GM23338 (cell line): ENCODE measurements at regions not wholly inside any gene's neighbourhood (a gene's known extent, or its start where the extent isn't known, plus 50 kb on each side); places are given as distances from the start of the nearest gene placed in this dataset.

ENCODE experiments used
- ATAC-seq: fragments of 200-7000 bp; cut with Tn5 transposase; 3 replicates; pipeline ENCODE4 v1.9.1; 2020
- DNase-seq: peaks from one replicate; pipeline ENCODE4 v3.0.0-alpha.2; 2015; ENCODE audit warnings: low spot score
- H2AFZ ChIP-seq: fragments of 200-600 bp; sonication (generic); 2 replicates; pipeline ENCODE4 v1.8.0; 2016; ENCODE audit warnings: antibody characterized with exemption, mild to moderate bottlenecking, moderate library complexity
- H3F3A ChIP-seq: fragments of 200-600 bp; sonication (generic); replicated peaks from 2 replicates; pipeline ENCODE4 v1.8.0; 2017; ENCODE audit warnings: antibody characterized with exemption, mixed run types, low read depth
- H3K27ac ChIP-seq: fragments of 200-600 bp; sonication (generic); 2 replicates; pipeline ENCODE4 v1.6.1; 2016; ENCODE audit warnings: low read depth
- H3K27me3 ChIP-seq: fragments of 200-600 bp; sonication (generic); 2 replicates; pipeline ENCODE4 v1.8.0; 2016; ENCODE audit warnings: mild to moderate bottlenecking, mixed run types, moderate library complexity; ENCODE audit not compliant: insufficient read depth
- H3K36me3 ChIP-seq: fragments of 200-600 bp; sonication (generic); 2 replicates; pipeline ENCODE4 v1.8.0; 2016; ENCODE audit warnings: mild to moderate bottlenecking; ENCODE audit not compliant: insufficient read depth
- H3K4me1 ChIP-seq: fragments of 200-600 bp; sonication (generic); 2 replicates; pipeline ENCODE4 v1.8.0; 2016; ENCODE audit warnings: mild to moderate bottlenecking, moderate library complexity; ENCODE audit not compliant: insufficient read depth
- H3K4me2 ChIP-seq: fragments of 200-600 bp; sonication (generic); 2 replicates; pipeline ENCODE4 v1.7.1; 2017; ENCODE audit warnings: mixed run types
- H3K4me3 ChIP-seq: fragments of 200-600 bp; sonication (generic); 2 replicates; pipeline ENCODE4 v1.6.1; 2016; ENCODE audit warnings: mixed run types
- H3K79me2 ChIP-seq: fragments of 200-600 bp; sonication (generic); replicated peaks from 2 replicates; pipeline ENCODE4 v1.8.0; 2017; ENCODE audit warnings: mild to moderate bottlenecking; ENCODE audit not compliant: insufficient read depth
- H3K9me2 ChIP-seq: fragments of 200-600 bp; sonication (generic); 2 replicates; pipeline ENCODE4 v1.8.0; 2017; ENCODE audit not compliant: insufficient read depth
- H4K20me1 ChIP-seq: fragments of 200-600 bp; sonication (generic); replicated peaks from 2 replicates; pipeline ENCODE4 v1.8.0; 2017; ENCODE audit warnings: mild to moderate bottlenecking; ENCODE audit not compliant: insufficient read depth
- H3K27ac Mint-ChIP-seq: 2 replicates; pipeline ENCODE4 v1.8.0; 2020; ENCODE audit warnings: inconsistent platforms, mild to moderate bottlenecking, moderate library complexity, mixed read lengths
- H3K27me3 Mint-ChIP-seq: 3 replicates; pipeline ENCODE4 v1.8.0; 2022; ENCODE audit warnings: low read depth, mild to moderate bottlenecking, moderate library complexity, mixed read lengths, inconsistent platforms; ENCODE audit not compliant: insufficient read depth, poor library complexity
- H3K36me3 Mint-ChIP-seq: 3 replicates; pipeline ENCODE4 v1.8.0; 2021; ENCODE audit warnings: low read depth, mild to moderate bottlenecking, inconsistent platforms, moderate library complexity, mixed read lengths
- H3K4me1 Mint-ChIP-seq: 3 replicates; pipeline ENCODE4 v1.8.0; 2020; ENCODE audit warnings: mild to moderate bottlenecking, inconsistent platforms, mixed read lengths
- H3K4me3 Mint-ChIP-seq: 3 replicates; pipeline ENCODE4 v1.8.0; 2021; ENCODE audit warnings: moderate library complexity, mild to moderate bottlenecking, inconsistent platforms, mixed read lengths
- H3K9me3 Mint-ChIP-seq: 3 replicates; pipeline ENCODE4 v1.8.0; 2020; ENCODE audit warnings: moderate library complexity, mild to moderate bottlenecking, inconsistent platforms, mixed read lengths
- CREB1 ChIP-seq: fragments of 250-450 bp; sonication (Bioruptor Pico); IDR thresholded peaks from 2 replicates; pipeline ENCODE4 v1.5.0; 2020; ENCODE audit warnings: low read depth, mild to moderate bottlenecking, moderate library complexity
- ETS1 ChIP-seq: IDR thresholded peaks from 2 replicates; pipeline ENCODE4 v1.6.1; 2016; ENCODE audit warnings: antibody characterized with exemption
- EZH2 ChIP-seq: fragments of 200-600 bp; sonication (generic); IDR thresholded peaks from one replicate; pipeline ENCODE4 v1.8.0; 2017; ENCODE audit warnings: antibody characterized with exemption, mild to moderate bottlenecking, low read depth; ENCODE audit not compliant: unreplicated experiment
- EZH2phosphoT487 ChIP-seq: fragments of 200-600 bp; sonication (generic); IDR thresholded peaks from one replicate; pipeline ENCODE4 v1.8.1; 2018; ENCODE audit warnings: antibody characterized with exemption; ENCODE audit not compliant: unreplicated experiment
- JUNB ChIP-seq: IDR thresholded peaks from one replicate; pipeline ENCODE4 v1.6.1; 2016; ENCODE audit warnings: antibody characterized with exemption; ENCODE audit not compliant: unreplicated experiment
- NANOG ChIP-seq: IDR thresholded peaks from 2 replicates; pipeline ENCODE4 v1.6.1; 2016; ENCODE audit warnings: antibody characterized with exemption, borderline replicate concordance
- ZNF114 ChIP-seq: fragments of 250-450 bp; sonication (Bioruptor Pico); IDR thresholded peaks from 2 replicates; pipeline ENCODE4 v1.5.0; 2020; ENCODE audit warnings: mild to moderate bottlenecking, moderate library complexity
- ZNF331 ChIP-seq: fragments of 250-450 bp; sonication (Bioruptor Pico); IDR thresholded peaks from 2 replicates; pipeline ENCODE4 v1.5.0; 2020; ENCODE audit warnings: low read depth, mild to moderate bottlenecking, moderate library complexity
- TF ChIP-seq, protein P1 (sequence below), 2 experiments: fragments of 200-600 bp in 1 of 2; sonication (generic) in 1 of 2; conservative IDR thresholded peaks; 2 replicates each; pipeline versions ENCODE4 v1.5.1 to v1.6.1; 2016 to 2017; ENCODE audit warnings: antibody characterized with exemption in 2 of 2, low read depth in 2 of 2, mild to moderate bottlenecking in 2 of 2, moderate library complexity in 1 of 2

DNA sequence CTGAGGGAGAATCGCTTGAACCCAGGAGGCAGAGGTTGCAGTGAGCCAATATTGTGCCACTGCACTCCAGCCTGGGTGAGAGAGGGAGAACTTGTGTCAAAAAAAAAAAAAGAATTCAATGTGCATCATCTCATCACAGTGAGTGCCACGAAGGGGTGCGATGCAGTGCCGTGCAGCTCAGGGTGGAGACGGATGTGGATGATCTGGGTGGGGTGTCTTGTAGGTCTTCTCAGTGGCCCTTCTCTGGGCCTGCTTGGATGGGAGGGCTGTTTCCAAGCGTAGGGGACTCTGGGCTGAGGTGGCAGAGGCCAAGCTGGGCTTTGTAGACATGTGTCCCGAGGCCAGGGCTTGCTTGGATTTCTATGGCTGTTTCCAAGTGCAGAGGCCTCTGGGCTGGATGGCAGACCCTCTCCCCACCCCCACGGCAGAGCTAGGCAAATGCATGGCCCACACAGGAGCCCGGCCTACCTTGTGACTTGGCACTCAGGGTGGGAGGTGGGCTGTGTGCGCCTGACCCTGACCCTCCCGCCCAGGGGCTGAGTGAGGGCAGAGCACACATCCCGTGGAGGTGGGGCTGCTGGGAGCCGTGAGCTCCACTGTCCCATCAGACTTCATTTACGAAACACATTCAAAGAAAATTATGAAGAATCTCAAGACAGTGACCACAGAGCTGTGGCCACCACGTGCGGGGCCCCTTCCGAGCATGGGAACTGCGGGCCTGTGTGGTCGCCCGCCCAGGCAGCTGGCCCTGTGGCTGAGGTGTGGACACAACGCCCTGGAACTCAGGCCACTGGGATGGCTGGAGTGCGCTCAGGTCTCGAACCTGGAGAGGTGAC lies 76.4 kb downstream of the ASB1 start:
- TF ChIP-seq CREB1 (CRISPR knock-in tag) (no peak), ZNF114 (CRISPR knock-in tag) (no peak), EZH2phosphoT487 (no peak), EZH2 (no peak), JUNB (no peak), ETS1 (no peak), ZNF331 (CRISPR knock-in tag) (no peak), NANOG (no peak)
- TF ChIP-seq, protein P1, sequence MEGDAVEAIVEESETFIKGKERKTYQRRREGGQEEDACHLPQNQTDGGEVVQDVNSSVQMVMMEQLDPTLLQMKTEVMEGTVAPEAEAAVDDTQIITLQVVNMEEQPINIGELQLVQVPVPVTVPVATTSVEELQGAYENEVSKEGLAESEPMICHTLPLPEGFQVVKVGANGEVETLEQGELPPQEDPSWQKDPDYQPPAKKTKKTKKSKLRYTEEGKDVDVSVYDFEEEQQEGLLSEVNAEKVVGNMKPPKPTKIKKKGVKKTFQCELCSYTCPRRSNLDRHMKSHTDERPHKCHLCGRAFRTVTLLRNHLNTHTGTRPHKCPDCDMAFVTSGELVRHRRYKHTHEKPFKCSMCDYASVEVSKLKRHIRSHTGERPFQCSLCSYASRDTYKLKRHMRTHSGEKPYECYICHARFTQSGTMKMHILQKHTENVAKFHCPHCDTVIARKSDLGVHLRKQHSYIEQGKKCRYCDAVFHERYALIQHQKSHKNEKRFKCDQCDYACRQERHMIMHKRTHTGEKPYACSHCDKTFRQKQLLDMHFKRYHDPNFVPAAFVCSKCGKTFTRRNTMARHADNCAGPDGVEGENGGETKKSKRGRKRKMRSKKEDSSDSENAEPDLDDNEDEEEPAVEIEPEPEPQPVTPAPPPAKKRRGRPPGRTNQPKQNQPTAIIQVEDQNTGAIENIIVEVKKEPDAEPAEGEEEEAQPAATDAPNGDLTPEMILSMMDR (conservative IDR thresholded peaks at IDR 0.05; ENCODE audit: low read depth in 2 of 2): no peak
- Histone ChIP-seq H3K36me3 (no peaks in the 10 kb centered on the region), H3K4me1 (no peaks in the 10 kb centered on the region), H3F3A (no peaks in the 10 kb centered on the region), H3K4me3 (no peak overlapping the region), H4K20me1 (no peaks in the 10 kb centered on the region), H3K27ac (no peak overlapping the region), H3K27me3 (no peaks in the 10 kb centered on the region), H3K79me2 (no peaks in the 10 kb centered on the region), H3K4me2 (no peak overlapping the region), H2AFZ (no peak overlapping the region), H3K9me2 (no peaks in the 10 kb centered on the region)
- ATAC-seq (no peak), DNase-seq (no peak)
- Mint-ChIP-seq H3K27ac (no peak overlapping the region), H3K36me3 (peaks cover 7% of the 10 kb centered on the region; the same call in 2 of the 3 replicates), H3K9me3 (peaks cover 8% of the 10 kb centered on the region), H3K4me3 (no peak overlapping the region), H3K4me1 (no peaks in the 10 kb centered on the region), H3K27me3 (peaks cover 10% of the 10 kb centered on the region)

GRCh38 chr2:238504181-238504931 lies 77.6 kb downstream of the ASB1 start:
- Histone ChIP-seq H3K9me2 (no peaks in the 10 kb centered on the region), H3K36me3 (no peaks in the 10 kb centered on the region), H3K4me3 (no peak overlapping the region), H3K79me2 (no peaks in the 10 kb centered on the region), H3K27me3 (no peaks in the 10 kb centered on the region), H3K4me1 (peaks cover 5% of the 10 kb centered on the region; the same call in 1 of the 2 replicates), H4K20me1 (no peaks in the 10 kb centered on the region), H3F3A (no peaks in the 10 kb centered on the region), H3K4me2 (no peak overlapping the region), H3K27ac (no peak overlapping the region), H2AFZ (no peak overlapping the region; the same call in 1 of the 2 replicates)
- TF ChIP-seq EZH2: no peak
- Mint-ChIP-seq H3K9me3 (peaks cover 8% of the 10 kb centered on the region), H3K36me3 (peaks cover 7% of the 10 kb centered on the region; the same call in 2 of the 3 replicates), H3K27me3 (peaks cover 12% of the 10 kb centered on the region), H3K4me3 (no peak overlapping the region), H3K27ac (no peak overlapping the region), H3K4me1 (peaks cover 9% of the 10 kb centered on the region)
- DNase-seq: peak; percentile 12
- no peak for ATAC-seq
